ENCODE measurements at regions not wholly inside any gene's neighbourhood (a gene's known extent, or its start where the extent isn't known, plus 50 kb on each side); places are given as distances from the start of the nearest gene placed in this dataset.

DNA sequence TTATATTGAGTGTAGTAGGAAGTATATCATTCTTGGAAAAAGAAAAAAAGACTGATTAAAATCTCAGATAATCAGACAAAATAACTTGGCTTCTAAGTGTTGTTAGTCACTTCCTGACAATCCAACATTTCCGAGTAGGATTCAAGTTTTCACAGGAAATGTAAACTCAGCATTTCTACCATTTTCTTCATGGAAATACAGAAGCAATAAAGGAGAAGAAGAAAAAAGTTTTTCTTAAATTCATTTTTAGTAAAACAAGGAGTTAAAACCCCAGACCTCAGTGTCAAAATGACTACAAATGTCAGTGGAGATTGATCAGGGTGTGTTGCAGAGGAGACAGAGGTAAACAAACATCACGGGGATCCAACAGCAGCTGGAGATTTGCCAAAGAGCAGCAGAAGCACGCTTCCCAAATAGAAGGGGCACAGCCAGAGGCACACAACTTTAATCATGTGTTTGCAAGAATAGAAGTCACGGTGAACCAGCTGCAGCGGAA, 129.3 kb upstream of the FAM9B start:
- no peaks in the 10 kb centered on the region for H3K9me3 ChIP-seq (ENCODE audit: low read depth)
- no peaks in the 10 kb centered on the region for H3K27me3 ChIP-seq
- no peaks in the 10 kb centered on the region for H3K36me3 ChIP-seq
- DNase-seq (ENCODE audit: low read depth in 1 of 2, low spot score in 1 of 2): peak in 1 of 2 donors; percentile 12
- no peak overlapping the region for H3K4me3 ChIP-seq
- H3K4me1 ChIP-seq (ENCODE audit: low read depth): peaks cover 6% of the 10 kb centered on the region
- H3K27ac ChIP-seq: no peak overlapping the region
- TF ChIP-seq, protein P1, sequence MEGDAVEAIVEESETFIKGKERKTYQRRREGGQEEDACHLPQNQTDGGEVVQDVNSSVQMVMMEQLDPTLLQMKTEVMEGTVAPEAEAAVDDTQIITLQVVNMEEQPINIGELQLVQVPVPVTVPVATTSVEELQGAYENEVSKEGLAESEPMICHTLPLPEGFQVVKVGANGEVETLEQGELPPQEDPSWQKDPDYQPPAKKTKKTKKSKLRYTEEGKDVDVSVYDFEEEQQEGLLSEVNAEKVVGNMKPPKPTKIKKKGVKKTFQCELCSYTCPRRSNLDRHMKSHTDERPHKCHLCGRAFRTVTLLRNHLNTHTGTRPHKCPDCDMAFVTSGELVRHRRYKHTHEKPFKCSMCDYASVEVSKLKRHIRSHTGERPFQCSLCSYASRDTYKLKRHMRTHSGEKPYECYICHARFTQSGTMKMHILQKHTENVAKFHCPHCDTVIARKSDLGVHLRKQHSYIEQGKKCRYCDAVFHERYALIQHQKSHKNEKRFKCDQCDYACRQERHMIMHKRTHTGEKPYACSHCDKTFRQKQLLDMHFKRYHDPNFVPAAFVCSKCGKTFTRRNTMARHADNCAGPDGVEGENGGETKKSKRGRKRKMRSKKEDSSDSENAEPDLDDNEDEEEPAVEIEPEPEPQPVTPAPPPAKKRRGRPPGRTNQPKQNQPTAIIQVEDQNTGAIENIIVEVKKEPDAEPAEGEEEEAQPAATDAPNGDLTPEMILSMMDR (IDR thresholded peaks at IDR 0.05; ENCODE audit: low read depth, low read length): no peak

DNA sequence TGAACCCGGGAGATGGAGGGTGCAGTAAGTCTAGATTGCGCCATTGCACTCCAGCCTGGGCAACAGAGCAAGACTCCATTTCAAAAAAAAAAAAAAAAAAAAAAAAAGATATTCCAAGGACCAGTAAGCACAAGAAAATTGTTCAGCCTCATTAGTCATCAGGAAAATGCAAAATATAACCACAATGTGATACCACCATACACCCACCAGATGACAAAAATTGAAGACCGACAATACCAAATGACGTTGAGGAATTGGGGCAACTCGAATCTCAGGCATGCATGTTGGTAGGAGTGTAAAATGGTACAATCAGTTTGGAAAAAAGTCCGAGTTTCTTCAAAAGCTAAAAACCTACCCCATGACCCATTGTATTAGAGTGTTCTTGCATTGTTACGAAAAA, 130.2 kb upstream of the FAM9B start:
- Histone ChIP-seq H3K9me3 (ENCODE audit: low read depth) (no peaks in the 10 kb centered on the region), H3K36me3 (no peaks in the 10 kb centered on the region), H3K27me3 (no peaks in the 10 kb centered on the region), H3K4me1 (ENCODE audit: low read depth) (peaks cover 6% of the 10 kb centered on the region), H3K4me3 (no peak overlapping the region), H3K27ac (no peak overlapping the region)
- TF ChIP-seq, protein P1 (IDR thresholded peaks at IDR 0.05; ENCODE audit: low read depth, low read length): no peak
- DNase-seq (ENCODE audit: low read depth in 1 of 2, low spot score in 1 of 2): no peak

DNA sequence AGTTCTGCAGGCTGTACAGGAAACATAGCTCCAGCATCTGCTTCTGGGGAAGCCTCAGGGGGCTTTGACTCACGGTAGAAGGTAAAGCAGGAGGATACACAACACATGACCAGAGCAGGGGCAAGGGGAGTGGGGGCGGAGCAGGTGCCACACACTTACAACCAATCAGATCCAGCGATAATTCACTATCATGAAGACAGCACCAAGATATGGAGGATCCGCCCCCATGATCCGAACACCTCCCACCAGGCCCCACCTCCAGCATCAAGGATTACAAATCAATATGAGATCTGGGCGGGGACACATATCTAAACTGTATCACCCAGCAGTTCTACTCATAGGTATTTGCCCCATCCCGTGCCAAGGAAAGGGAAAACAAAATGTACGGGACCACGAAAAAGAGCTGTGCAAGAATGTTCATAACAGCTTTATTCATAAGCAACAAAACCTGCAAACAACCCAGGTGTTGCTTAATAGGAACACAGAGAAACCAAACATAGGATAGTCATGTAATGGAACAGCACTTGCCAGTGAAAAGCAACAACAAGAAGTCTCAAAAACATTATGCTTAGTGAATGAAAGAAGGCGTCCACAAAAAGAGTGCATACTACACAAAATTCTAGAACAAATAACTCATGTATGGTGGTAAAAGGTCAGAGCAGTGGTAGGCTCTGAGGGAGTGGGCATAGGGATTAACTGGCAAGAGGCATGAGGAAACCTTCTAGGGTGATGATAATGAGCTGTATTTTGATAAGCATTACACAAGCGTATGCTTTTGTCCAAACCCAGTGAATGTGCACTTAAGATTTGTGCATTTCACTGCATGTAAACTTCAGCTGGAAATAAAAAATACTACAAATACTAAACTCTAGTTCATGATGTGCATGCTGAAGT, 130.9 kb upstream of the FAM9B start:
- peaks cover 6% of the 10 kb centered on the region for H3K4me1 ChIP-seq (ENCODE audit: low read depth)
- no peaks in the 10 kb centered on the region for H3K9me3 ChIP-seq (ENCODE audit: low read depth)
- H3K27me3 ChIP-seq: no peaks in the 10 kb centered on the region
- DNase-seq (ENCODE audit: low read depth in 1 of 2, low spot score in 1 of 2): peak in 1 of 2 donors; percentile 57
- TF ChIP-seq, protein P1 (IDR thresholded peaks at IDR 0.05; ENCODE audit: low read depth, low read length): no peak
- H3K27ac ChIP-seq: no peak overlapping the region
- no peaks in the 10 kb centered on the region for H3K36me3 ChIP-seq
- H3K4me3 ChIP-seq: no peak overlapping the region

DNA sequence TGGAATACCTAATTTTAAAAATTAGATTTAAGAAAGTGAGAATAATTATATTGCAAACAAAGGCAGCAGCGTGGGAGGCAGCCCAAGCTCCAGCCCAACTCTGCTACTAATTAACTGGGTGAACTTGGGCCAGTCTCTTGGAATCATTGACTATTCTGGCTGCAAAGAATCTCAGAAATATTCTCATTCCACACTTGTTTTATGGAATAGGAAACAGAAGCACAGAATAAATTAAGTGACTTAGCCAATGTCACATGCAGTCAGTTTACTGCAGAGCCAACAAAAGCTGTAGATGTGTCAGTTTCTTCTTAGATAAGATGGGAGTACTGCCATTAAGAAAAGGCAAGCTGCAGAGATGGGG, 132.6 kb upstream of the FAM9B start:
- Histone ChIP-seq H3K27ac (no peak overlapping the region), H3K4me1 (ENCODE audit: low read depth) (peaks cover 6% of the 10 kb centered on the region), H3K9me3 (ENCODE audit: low read depth) (no peaks in the 10 kb centered on the region), H3K4me3 (no peak overlapping the region), H3K36me3 (no peaks in the 10 kb centered on the region), H3K27me3 (no peaks in the 10 kb centered on the region)
- no peak for DNase-seq (ENCODE audit: low read depth in 1 of 2, low spot score in 1 of 2)
- TF ChIP-seq, protein P1 (IDR thresholded peaks at IDR 0.05; ENCODE audit: low read depth, low read length): no peak

DNA sequence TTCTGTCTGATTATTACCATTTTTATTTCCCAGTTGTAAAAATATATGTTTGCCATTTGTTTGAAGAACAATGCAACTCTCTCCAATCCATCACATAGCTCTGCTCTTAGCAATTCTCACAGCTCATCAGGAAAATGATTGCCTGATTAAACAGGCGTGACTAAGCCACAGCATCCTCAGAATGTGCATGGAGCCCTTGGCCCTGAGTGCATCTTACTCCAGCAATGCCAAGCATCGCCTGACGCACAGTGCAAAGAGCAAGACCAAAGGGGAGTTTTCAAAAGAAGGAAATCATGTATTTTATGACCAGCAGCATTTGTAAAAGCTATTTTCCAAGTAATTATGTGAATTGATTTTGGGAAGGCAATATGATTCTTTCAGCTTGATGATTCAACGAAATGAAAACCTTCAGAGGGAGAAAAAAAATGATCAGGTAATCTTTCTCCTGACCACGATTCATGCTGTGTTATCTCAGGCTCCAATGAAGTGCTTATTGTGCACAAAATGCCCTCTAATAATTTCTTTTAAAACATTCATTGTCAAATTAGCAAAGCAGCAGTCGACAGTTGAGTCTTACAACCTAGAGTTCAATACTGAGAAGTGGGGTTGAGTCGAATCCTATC, 138.0 kb upstream of the FAM9B start:
- no peaks in the 10 kb centered on the region for H3K4me1 ChIP-seq (ENCODE audit: low read depth)

More for the DNA sequence above, 138.0 kb upstream of the FAM9B start:
- no peaks in the 10 kb centered on the region for H3K9me3 ChIP-seq (ENCODE audit: low read depth)
- H3K36me3 ChIP-seq: no peaks in the 10 kb centered on the region
- TF ChIP-seq, protein P1 (IDR thresholded peaks at IDR 0.05; ENCODE audit: low read depth, low read length): no peak
- no peaks in the 10 kb centered on the region for H3K27me3 ChIP-seq
- H3K27ac ChIP-seq: no peak overlapping the region
- H3K4me3 ChIP-seq: no peak overlapping the region
- peak in 1 of 2 donors; percentile 35 for DNase-seq (ENCODE audit: low read depth in 1 of 2, low spot score in 1 of 2)
